Skeletal muscle tissue (tissue), 3 donors: ENCODE measurements at regions not wholly inside any gene's neighbourhood (a gene's known extent, or its start where the extent isn't known, plus 50 kb on each side); places are given as distances from the start of the nearest gene placed in this dataset.

Experiments
- H3K27ac ChIP-seq: one replicate; pipeline ENCODE4 v1.7.0; 2013; ENCODE audit warnings: mild to moderate bottlenecking, low read depth, low read length, inconsistent platforms
- H3K27me3 ChIP-seq, 3 donors: one replicate each; pipeline ENCODE4 v1.7.0; 2013; ENCODE audit warnings: low read length in 3 of 3; ENCODE audit not compliant: control insufficient read depth in 3 of 3, insufficient read depth in 3 of 3
- H3K36me3 ChIP-seq, 3 donors: one replicate each; pipeline ENCODE4 v1.7.0; 2013; ENCODE audit warnings: low read length in 3 of 3; ENCODE audit not compliant: control insufficient read depth in 3 of 3, insufficient read depth in 3 of 3
- H3K4me1 ChIP-seq, 3 donors: one replicate each; pipeline ENCODE4 v1.7.0; 2013; ENCODE audit warnings: low read length in 3 of 3, mild to moderate bottlenecking in 3 of 3; ENCODE audit not compliant: control insufficient read depth in 3 of 3, insufficient read depth in 3 of 3
- H3K4me3 ChIP-seq, 3 donors: one replicate each; pipeline ENCODE4 v1.7.0; 2013; ENCODE audit warnings: low read length in 3 of 3
- H3K9ac ChIP-seq, 3 donors: one replicate each; pipeline ENCODE4 v1.7.0; 2013; ENCODE audit warnings: low read length in 3 of 3, mild to moderate bottlenecking in 3 of 3, moderate library complexity in 2 of 3, low read depth in 1 of 3
- H3K9me3 ChIP-seq, 3 donors: one replicate each; pipeline ENCODE4 v1.7.0; 2013; ENCODE audit warnings: low read length in 3 of 3; ENCODE audit not compliant: control insufficient read depth in 3 of 3
- donor health status: Osteomylitis.

GRCh38 chr13:89831157-89831556 is 1516.3 kb upstream of the MIR17HG start:
- no peaks in the 10 kb centered on the region for H3K36me3 ChIP-seq
- H3K4me1 ChIP-seq, result no peaks in the 10 kb centered on the region
- H3K27me3 ChIP-seq, result no peaks in the 10 kb centered on the region
- no peak overlapping the region for H3K4me3 ChIP-seq
- no peak overlapping the region for H3K9ac ChIP-seq
- H3K27ac ChIP-seq, result no peak overlapping the region
- H3K9me3 ChIP-seq, result no peaks in the 10 kb centered on the region

DNA sequence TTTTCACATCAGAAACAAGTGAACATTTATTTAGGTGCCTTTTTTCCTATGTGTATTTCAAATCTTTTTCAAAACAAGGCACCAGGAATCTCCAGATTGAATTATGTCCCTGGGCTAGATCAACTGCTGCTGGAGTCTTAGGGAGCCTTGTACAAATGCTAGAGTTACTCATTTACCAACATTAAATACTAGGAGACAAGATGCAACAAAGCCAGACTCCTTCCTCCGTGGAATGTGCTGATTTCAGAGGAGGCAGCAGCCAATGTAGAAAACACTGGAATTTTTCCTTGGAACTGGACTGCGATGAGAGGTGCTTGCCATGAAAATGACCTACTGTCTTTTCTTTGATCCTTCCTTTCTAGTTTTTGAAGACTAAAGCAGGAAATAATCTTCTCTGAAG is 1514.7 kb upstream of the MIR17HG start:
- H3K9ac ChIP-seq, result no peak overlapping the region
- no peak overlapping the region for H3K27ac ChIP-seq
- no peaks in the 10 kb centered on the region for H3K27me3 ChIP-seq
- H3K9me3 ChIP-seq, result no peaks in the 10 kb centered on the region
- no peaks in the 10 kb centered on the region for H3K4me1 ChIP-seq
- no peaks in the 10 kb centered on the region for H3K36me3 ChIP-seq
- no peak overlapping the region for H3K4me3 ChIP-seq

- H3K4me1 ChIP-seq, result no peaks in the 10 kb centered on the region
- H3K27ac ChIP-seq, result no peak overlapping the region
Observed at GRCh38 chr13:89843621-89844020, 1503.9 kb upstream of the MIR17HG start.

DNA sequence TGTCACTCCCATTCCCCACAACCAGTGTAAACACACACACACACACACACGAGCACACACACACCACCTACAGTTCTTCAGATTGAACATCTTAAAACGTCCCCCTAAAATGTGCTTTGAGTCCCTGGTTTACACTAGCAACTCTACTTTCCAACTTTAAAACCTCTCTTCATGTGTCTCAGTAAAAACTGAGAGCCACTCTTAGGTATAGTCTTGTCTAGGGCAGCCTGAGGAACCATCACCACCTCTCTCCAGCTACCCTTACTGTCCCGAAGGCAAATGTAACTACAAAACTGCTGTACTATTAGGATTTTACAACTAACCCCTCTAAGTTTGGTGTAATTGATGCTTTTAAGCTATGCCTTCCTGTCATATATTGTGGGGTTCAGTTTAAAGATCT is 1501.6 kb upstream of the MIR17HG start:
- Histone ChIP-seq H3K9ac (no peak overlapping the region), H3K27me3 (no peaks in the 10 kb centered on the region), H3K36me3 (no peaks in the 10 kb centered on the region), H3K27ac (no peak overlapping the region), H3K9me3 (no peaks in the 10 kb centered on the region), H3K4me3 (no peak overlapping the region), H3K4me1 (no peaks in the 10 kb centered on the region)

More at GRCh38 chr13:89843621-89844020, 1503.9 kb upstream of the MIR17HG start:
- Histone ChIP-seq H3K4me3 (no peak overlapping the region), H3K9ac (no peak overlapping the region), H3K9me3 (no peaks in the 10 kb centered on the region), H3K27me3 (no peaks in the 10 kb centered on the region), H3K36me3 (no peaks in the 10 kb centered on the region)

GRCh38 chr13:89846926-89847585 is 1500.4 kb upstream of the MIR17HG start:
- H3K9me3 ChIP-seq, result no peaks in the 10 kb centered on the region
- no peak overlapping the region for H3K4me3 ChIP-seq
- no peaks in the 10 kb centered on the region for H3K27me3 ChIP-seq
- H3K27ac ChIP-seq, result no peak overlapping the region
- H3K36me3 ChIP-seq, result no peaks in the 10 kb centered on the region
- no peaks in the 10 kb centered on the region for H3K4me1 ChIP-seq
- no peak overlapping the region for H3K9ac ChIP-seq

DNA sequence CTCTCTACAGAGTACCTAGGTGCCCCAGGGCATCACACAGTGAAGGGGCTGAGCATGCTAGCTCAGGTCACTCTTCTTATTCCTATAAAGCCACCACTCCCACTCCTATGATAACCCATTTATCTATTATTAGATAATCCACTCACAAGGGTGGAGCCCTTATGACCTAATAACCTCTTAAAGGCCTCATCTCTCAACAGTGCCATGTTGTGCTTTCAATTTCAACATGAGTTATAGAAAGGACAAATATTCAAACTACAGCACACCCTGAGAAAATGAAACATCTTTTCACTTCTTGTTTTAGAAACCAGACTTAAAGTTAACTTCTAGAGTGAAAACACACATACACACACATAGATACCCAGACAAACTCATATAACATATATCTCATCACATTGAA is 1494.9 kb upstream of the MIR17HG start:
- no peaks in the 10 kb centered on the region for H3K4me1 ChIP-seq
- H3K9ac ChIP-seq, result no peak overlapping the region
- no peaks in the 10 kb centered on the region for H3K36me3 ChIP-seq
- H3K27me3 ChIP-seq, result no peaks in the 10 kb centered on the region
- H3K4me3 ChIP-seq, result no peak overlapping the region
- no peak overlapping the region for H3K27ac ChIP-seq
- H3K9me3 ChIP-seq, result no peaks in the 10 kb centered on the region

DNA sequence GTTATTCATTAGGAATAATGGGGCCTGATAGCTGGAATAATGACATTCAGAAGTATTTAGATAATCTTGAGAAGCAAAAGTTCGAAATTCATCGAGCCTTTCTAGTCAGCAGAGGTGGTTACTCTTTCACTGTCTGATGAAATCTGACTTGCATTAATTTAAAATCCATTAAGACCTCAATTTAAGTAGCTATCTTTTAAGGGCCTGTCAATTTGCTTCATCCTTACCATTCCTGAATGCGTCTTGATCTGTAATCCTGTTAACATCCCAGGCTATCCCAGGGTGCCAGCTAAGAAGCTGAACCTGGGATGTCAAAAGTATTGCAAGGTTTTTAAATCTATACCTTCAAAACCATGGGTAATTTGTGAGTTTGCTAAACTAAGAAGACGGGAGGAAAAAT is 1491.0 kb upstream of the MIR17HG start:
- H3K27ac ChIP-seq, result no peak overlapping the region
- H3K4me1 ChIP-seq, result no peaks in the 10 kb centered on the region
- no peaks in the 10 kb centered on the region for H3K36me3 ChIP-seq
- H3K9ac ChIP-seq, result no peak overlapping the region
- H3K27me3 ChIP-seq, result no peaks in the 10 kb centered on the region
- H3K4me3 ChIP-seq, result no peak overlapping the region
- H3K9me3 ChIP-seq, result no peaks in the 10 kb centered on the region

DNA sequence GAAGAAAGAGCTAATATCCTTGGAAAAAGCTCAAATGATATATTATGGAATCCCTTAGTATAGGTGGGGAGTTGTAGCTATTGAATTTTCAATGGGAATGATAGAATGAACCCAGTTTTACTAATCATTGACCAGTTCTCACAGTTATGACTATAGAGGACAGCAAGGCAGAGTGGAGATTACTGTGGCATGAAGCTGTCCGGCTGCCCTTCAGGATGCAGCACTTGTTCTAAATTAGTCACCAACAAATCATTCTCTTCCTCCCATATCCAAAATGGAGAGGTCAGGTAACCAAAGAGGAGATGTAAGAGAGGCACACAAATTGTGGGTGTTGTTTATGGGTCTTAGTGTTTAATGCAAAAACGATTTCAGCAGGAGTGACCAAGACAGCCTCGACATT is 1490.0 kb upstream of the MIR17HG start:
- no peaks in the 10 kb centered on the region for H3K9me3 ChIP-seq
- no peaks in the 10 kb centered on the region for H3K36me3 ChIP-seq
- no peaks in the 10 kb centered on the region for H3K27me3 ChIP-seq
- no peak overlapping the region for H3K4me3 ChIP-seq
- no peaks in the 10 kb centered on the region for H3K4me1 ChIP-seq
- no peak overlapping the region for H3K9ac ChIP-seq
- H3K27ac ChIP-seq, result no peak overlapping the region

DNA sequence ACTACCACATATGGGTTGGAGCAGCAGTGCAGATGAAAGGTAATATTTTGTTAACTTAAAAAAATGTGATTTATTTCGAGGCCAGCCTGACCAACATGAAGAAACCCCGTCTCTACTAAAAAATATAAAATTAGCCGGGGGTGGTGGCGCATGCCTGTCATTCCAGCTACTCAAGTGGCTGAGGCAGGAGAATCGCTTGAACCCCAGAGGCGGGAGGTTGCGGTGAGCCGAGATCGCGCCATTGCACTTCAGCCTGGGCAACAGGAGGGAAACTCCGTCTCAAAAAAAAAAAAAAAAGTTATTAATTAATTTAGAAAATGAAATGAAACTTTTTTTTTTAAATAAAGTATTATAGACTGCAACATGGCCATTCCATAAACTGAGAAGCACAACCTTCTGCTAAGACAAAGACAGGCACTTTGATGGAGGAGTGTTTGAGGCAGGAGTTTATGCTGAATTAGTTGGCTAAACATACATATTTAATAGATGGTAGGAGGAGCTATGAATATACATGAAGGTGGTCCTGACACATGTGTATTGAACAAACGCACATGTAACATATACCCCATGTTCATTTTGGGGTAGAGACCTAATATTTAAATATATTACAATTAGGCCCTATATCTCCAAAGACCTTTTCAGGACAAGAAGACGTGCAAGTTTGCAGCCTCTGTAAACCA is 1485.3 kb upstream of the MIR17HG start:
- no peaks in the 10 kb centered on the region for H3K9me3 ChIP-seq
- H3K4me1 ChIP-seq, result no peaks in the 10 kb centered on the region
- no peaks in the 10 kb centered on the region for H3K27me3 ChIP-seq
- H3K27ac ChIP-seq, result no peak overlapping the region
- no peak overlapping the region for H3K4me3 ChIP-seq
- H3K9ac ChIP-seq, result no peak overlapping the region
- H3K36me3 ChIP-seq, result no peaks in the 10 kb centered on the region

DNA sequence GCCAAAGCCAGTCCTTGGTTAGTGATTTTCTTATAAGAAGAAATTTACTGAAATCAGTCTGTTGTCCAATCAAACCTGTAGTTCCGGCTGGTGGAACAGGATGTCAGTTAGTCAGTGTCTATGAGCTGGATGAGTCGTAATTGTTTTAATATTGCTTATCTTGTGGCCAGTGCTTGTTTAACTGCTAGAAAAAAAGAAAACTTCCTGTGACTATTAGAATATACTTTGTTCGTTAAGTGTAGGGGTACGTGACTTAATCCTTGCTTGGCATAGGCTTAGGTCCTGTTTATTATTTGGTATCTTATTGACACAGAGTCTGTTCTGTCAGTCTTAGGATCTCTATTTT is 1484.8 kb upstream of the MIR17HG start:
- no peaks in the 10 kb centered on the region for H3K27me3 ChIP-seq
- H3K4me3 ChIP-seq, result no peak overlapping the region
- H3K9me3 ChIP-seq, result no peaks in the 10 kb centered on the region
- H3K27ac ChIP-seq, result no peak overlapping the region
- no peaks in the 10 kb centered on the region for H3K4me1 ChIP-seq
- H3K36me3 ChIP-seq, result no peaks in the 10 kb centered on the region
- H3K9ac ChIP-seq, result no peak overlapping the region
